H1 (cell line): ENCODE measurements at regions not wholly inside any gene's neighbourhood (a gene's known extent, or its start where the extent isn't known, plus 50 kb on each side); places are given as distances from the start of the nearest gene placed in this dataset.

Experiments
- CTCF ChIA-PET: fragments of 300-600 bp; sonication (Branson Sonifier 250); formaldehyde crosslinking; loops from one replicate; lab custom pipeline; 2021; ENCODE audit not compliant: partially characterized antibody; lab: Charles Lee
- POLR2A ChIA-PET: fragments of 300-600 bp; sonication (Branson Sonifier 250); formaldehyde crosslinking; loops from one replicate; lab custom pipeline; 2021; ENCODE audit warnings: inconsistent platforms; ENCODE audit not compliant: partially characterized antibody; lab: Charles Lee
- DNase-seq, 2 experiments: peaks; one replicate each; pipeline versions ENCODE4 v3.0.0 to v3.0.0-alpha.2; 2010 to 2022; ENCODE audit warnings: low spot score in 2 of 2, low read depth in 1 of 2, mixed read lengths in 1 of 2
- FAIRE-seq: peaks from 2 replicates; lab custom pipeline; 2011; peaks lifted over from hg19 to GRCh38; lab: Jason Lieb, UNC
- H2AFZ ChIP-seq: 2 replicates; pipeline ENCODE4 v1.8.1; 2012; ENCODE audit warnings: low read length, inconsistent platforms
- H2AK5ac ChIP-seq: 2 replicates; pipeline ENCODE4 v1.6.1; 2013; ENCODE audit warnings: low read depth, low read length
- H2BK120ac ChIP-seq: replicated peaks from 2 replicates; pipeline ENCODE3; 2013; ENCODE audit warnings: low read depth, low read length, inconsistent platforms
- H2BK12ac ChIP-seq: 2 replicates; pipeline ENCODE4 v1.6.1; 2013; ENCODE audit warnings: low read depth, low read length
- H2BK15ac ChIP-seq: 2 replicates; pipeline ENCODE4 v1.6.1; 2013; ENCODE audit warnings: low read length
- H2BK20ac ChIP-seq: 2 replicates; pipeline ENCODE4 v1.6.1; 2013; ENCODE audit warnings: low read length
- H2BK5ac ChIP-seq: 2 replicates; pipeline ENCODE4 v1.6.1; 2013; ENCODE audit warnings: low read depth, low read length
- H3K14ac ChIP-seq: 2 replicates; pipeline ENCODE4 v1.6.1; 2013; ENCODE audit warnings: inconsistent platforms; ENCODE audit not compliant: insufficient read length
- H3K18ac ChIP-seq: 2 replicates; pipeline ENCODE4 v1.6.1; 2013; ENCODE audit warnings: low read length; ENCODE audit errors: extremely low read depth
- H3K23ac ChIP-seq: 2 replicates; pipeline ENCODE4 v1.6.1; 2013; ENCODE audit warnings: inconsistent platforms; ENCODE audit not compliant: insufficient read length
- H3K23me2 ChIP-seq: 2 replicates; pipeline ENCODE4 v1.6.1; 2013; ENCODE audit warnings: low read depth, low read length
- H3K27ac ChIP-seq: 2 replicates; pipeline ENCODE4 v1.6.1; 2011; ENCODE audit warnings: low read depth, low read length, inconsistent platforms
- H3K27me3 ChIP-seq, 4 experiments: replicated peaks in 1 of 4; 1 replicate in 1 of 4; 2 replicates in 3 of 4; pipeline versions ENCODE4 v1.6.1 to v1.8.1; 2011 to 2013; ENCODE audit warnings: low read length in 3 of 4, mild to moderate bottlenecking in 3 of 4, inconsistent platforms in 2 of 4, mixed read lengths in 2 of 4, moderate library complexity in 1 of 4; ENCODE audit not compliant: control insufficient read depth in 3 of 4, insufficient read depth in 3 of 4; ENCODE audit errors: extremely low read depth in 1 of 4
- H3K36me3 ChIP-seq, 4 experiments: 2 replicates each; pipeline versions ENCODE4 v1.6.1 to v1.8.1; 2011 to 2013; ENCODE audit warnings: mild to moderate bottlenecking in 4 of 4, low read length in 3 of 4, moderate library complexity in 2 of 4, control low read depth in 1 of 4, inconsistent platforms in 1 of 4; ENCODE audit not compliant: insufficient read depth in 4 of 4, control insufficient read depth in 2 of 4
- H3K4ac ChIP-seq: replicated peaks from 2 replicates; pipeline ENCODE3; 2013; ENCODE audit warnings: low read length, low read depth, mixed read lengths, inconsistent platforms; ENCODE audit not compliant: insufficient read length
- H3K4me1 ChIP-seq, 4 experiments: replicated peaks in 1 of 4; 1 replicate in 1 of 4; 2 replicates in 3 of 4; pipeline versions ENCODE4 v1.6.1 to v1.8.1; 2011 to 2013; ENCODE audit warnings: low read length in 3 of 4, inconsistent platforms in 2 of 4, mixed read lengths in 1 of 4; ENCODE audit not compliant: insufficient read depth in 4 of 4, control insufficient read depth in 3 of 4
- H3K4me2 ChIP-seq, 2 experiments: 2 replicates each; pipeline versions ENCODE4 v1.6.1 to v1.8.1; 2011 to 2013; ENCODE audit warnings: low read depth in 2 of 2, low read length in 2 of 2, control low read depth in 1 of 2, inconsistent platforms in 1 of 2, mild to moderate bottlenecking in 1 of 2; ENCODE audit not compliant: insufficient read depth in 1 of 2
- H3K4me3 ChIP-seq, 4 experiments: fragments of 200-600, 300-600 bp in 1 of 4; sonication (generic), shearing (Covaris generic), sonication (Bioruptor Twin) in 1 of 4; 2 replicates each; pipeline versions ENCODE4 v1.5.1 to v1.8.1; 2011 to 2016; ENCODE audit warnings: low read length in 4 of 4, low read depth in 3 of 4, control low read depth in 2 of 4, inconsistent platforms in 2 of 4, mild to moderate bottlenecking in 2 of 4, mixed read lengths in 1 of 4, moderate library complexity in 1 of 4; ENCODE audit not compliant: insufficient read depth in 2 of 4; ENCODE audit errors: extremely low read depth in 1 of 4
- H3K56ac ChIP-seq: replicated peaks from 2 replicates; pipeline ENCODE3; 2013; ENCODE audit warnings: low read depth, mild to moderate bottlenecking, mixed read lengths, low read length, inconsistent platforms; ENCODE audit not compliant: insufficient read length
- H3K79me1 ChIP-seq: 2 replicates; pipeline ENCODE4 v1.6.1; 2013; ENCODE audit warnings: low read depth, low read length, control low read depth
- H3K79me2 ChIP-seq, 2 experiments: 2 replicates each; pipeline versions ENCODE4 v1.6.1 to v1.8.1; 2012 to 2013; ENCODE audit warnings: low read length in 2 of 2, mild to moderate bottlenecking in 2 of 2, inconsistent platforms in 1 of 2; ENCODE audit not compliant: insufficient read depth in 2 of 2, control insufficient read depth in 1 of 2
- H3K9ac ChIP-seq, 4 experiments: replicated peaks in 1 of 4; 1 replicate in 1 of 4; 2 replicates in 3 of 4; pipeline versions ENCODE4 v1.6.1 to v1.8.1; 2011 to 2013; ENCODE audit warnings: low read depth in 3 of 4, low read length in 3 of 4, control low read depth in 2 of 4, mild to moderate bottlenecking in 2 of 4, moderate library complexity in 2 of 4, inconsistent platforms in 1 of 4; ENCODE audit errors: extremely low read depth in 1 of 4
- H3K9me3 ChIP-seq, 2 experiments: 2 replicates each; pipeline versions ENCODE4 v1.6.1 to v1.8.1; 2012 to 2013; ENCODE audit warnings: mild to moderate bottlenecking in 2 of 2, moderate library complexity in 2 of 2, control low read depth in 1 of 2, inconsistent platforms in 1 of 2, low read depth in 1 of 2, low read length in 1 of 2, mixed read lengths in 1 of 2; ENCODE audit not compliant: insufficient read depth in 2 of 2
- H4K20me1 ChIP-seq, 2 experiments: replicated peaks in 1 of 2; 2 replicates each; pipeline versions ENCODE3 to v1.8.1; 2011 to 2013; ENCODE audit warnings: inconsistent platforms in 2 of 2, low read length in 2 of 2, mild to moderate bottlenecking in 1 of 2; ENCODE audit not compliant: insufficient read depth in 2 of 2, control insufficient read depth in 1 of 2
- H4K5ac ChIP-seq: 2 replicates; pipeline ENCODE4 v1.6.1; 2013; ENCODE audit warnings: low read length, low read depth, mixed read lengths, inconsistent platforms; ENCODE audit not compliant: insufficient read length
- H4K8ac ChIP-seq: 2 replicates; pipeline ENCODE4 v1.8.0; 2013; ENCODE audit warnings: mild to moderate bottlenecking, moderate library complexity, low read length, inconsistent platforms; ENCODE audit not compliant: insufficient read depth; ENCODE audit errors: extremely low read depth
- H4K91ac ChIP-seq: replicated peaks from 2 replicates; pipeline ENCODE3; 2013; ENCODE audit warnings: low read length, mixed read lengths, inconsistent platforms; ENCODE audit not compliant: insufficient read length
- CBX5 ChIP-seq: fragments of 300-800, 300-1000 bp; sonication (generic); IDR thresholded peaks from 2 replicates; pipeline ENCODE4 v1.7.1; 2016; ENCODE audit warnings: antibody characterized with exemption, low read length, low read depth
- CTCF ChIP-seq, 3 experiments: IDR thresholded peaks; 1 replicate in 2 of 3; 2 replicates in 1 of 3; pipeline versions ENCODE4 v1.5.1 to v1.6.1; 2011; ENCODE audit warnings: low read length in 3 of 3, mild to moderate bottlenecking in 3 of 3, inconsistent platforms in 2 of 3, low read depth in 1 of 3, moderate library complexity in 1 of 3; ENCODE audit not compliant: insufficient read depth in 1 of 3; ENCODE audit errors: control extremely low read depth in 1 of 3
- FOSL1 ChIP-seq: IDR thresholded peaks from 2 replicates; pipeline ENCODE4 v1.6.1; 2011; ENCODE audit warnings: mild to moderate bottlenecking, low read depth, low read length, moderate library complexity; ENCODE audit not compliant: insufficient read depth
- MAFK ChIP-seq: IDR thresholded peaks from 2 replicates; pipeline ENCODE4 v1.6.1; 2012; ENCODE audit warnings: low read depth, mild to moderate bottlenecking, improper control_type of control experiment, low read length
- NANOG ChIP-seq: IDR thresholded peaks from 2 replicates; pipeline ENCODE4 v1.6.1; 2011; ENCODE audit warnings: low read length, low read depth, mild to moderate bottlenecking, inconsistent platforms; ENCODE audit not compliant: insufficient read depth, poor library complexity, severe bottlenecking
- PHF8 ChIP-seq: fragments of 200-600 bp; sonication (generic); conservative IDR thresholded peaks from 2 replicates; pipeline ENCODE4 v1.7.1; 2012; ENCODE audit warnings: low read depth, mild to moderate bottlenecking, inconsistent platforms, low read length, moderate library complexity
- POLR2A ChIP-seq, 2 experiments: IDR thresholded peaks; 1 replicate in 1 of 2; 2 replicates in 1 of 2; pipeline ENCODE4 v1.6.1; 2011; ENCODE audit warnings: low read depth in 2 of 2, low read length in 2 of 2, mild to moderate bottlenecking in 2 of 2; ENCODE audit errors: control extremely low read depth in 1 of 2
- RXRA ChIP-seq: IDR thresholded peaks from 2 replicates; pipeline ENCODE4 v1.6.1; 2011; ENCODE audit warnings: low read depth, mild to moderate bottlenecking, low read length, moderate library complexity; ENCODE audit not compliant: insufficient read depth
- SIN3A ChIP-seq, 2 experiments: IDR thresholded peaks in 1 of 2; conservative IDR thresholded peaks in 1 of 2; 2 replicates each; pipeline ENCODE4 v1.6.1; 2011 to 2012; ENCODE audit warnings: low read length in 2 of 2, improper control_type of control experiment in 1 of 2, low read depth in 1 of 2, mild to moderate bottlenecking in 1 of 2
- SP4 ChIP-seq: IDR thresholded peaks from 2 replicates; pipeline ENCODE4 v1.6.1; 2012; ENCODE audit warnings: low read length, inconsistent platforms
- TAF7 ChIP-seq: optimal IDR thresholded peaks from 2 replicates; pipeline ENCODE3; 2011; ENCODE audit warnings: low read depth, mild to moderate bottlenecking, inconsistent platforms, low read length, moderate library complexity, borderline replicate concordance
- WGBS, 2 experiments: shearing (Covaris generic) in 1 of 2; methylation state at CpG; one replicate each; pipeline versions ENCODE4 v1.1.6 to v1.1.7; 2013 to 2015; ENCODE audit warnings: low lambda C conversion rate in 2 of 2, mixed read lengths in 2 of 2, inconsistent platforms in 1 of 2, low coverage in 1 of 2, missing lambda C conversion rate in 1 of 2; ENCODE audit not compliant: insufficient replicate concordance in 2 of 2, insufficient coverage in 1 of 2, insufficient read length in 1 of 2; ENCODE audit errors: extremely low coverage in 1 of 2, missing lambda C conversion rate in 1 of 2; 5-methylcytosine and 5-hydroxymethylcytosine counted together

GRCh38 chr7:45240926-45241325, 83.3 kb downstream of the RAMP3 start:
- no peak overlapping the region for H3K23ac ChIP-seq
- no peaks in the 10 kb centered on the region for H3K36me3 ChIP-seq
- H4K8ac ChIP-seq: no peak overlapping the region
- no peak overlapping the region for H2BK120ac ChIP-seq
- H3K56ac ChIP-seq: no peak overlapping the region
- no peak overlapping the region for H3K14ac ChIP-seq
- no peak overlapping the region for H2BK15ac ChIP-seq
- H3K4ac ChIP-seq: no peak overlapping the region
- no peak overlapping the region for H2AK5ac ChIP-seq
- no peak overlapping the region for H3K9ac ChIP-seq
- FAIRE-seq: no peak
- no peaks in the 10 kb centered on the region; a peak in 1 of 7 replicates for H3K4me1 ChIP-seq
- no peaks in the 10 kb centered on the region for H3K9me3 ChIP-seq
- no peak overlapping the region for H2BK20ac ChIP-seq
- H3K18ac ChIP-seq: no peak overlapping the region
- no peak overlapping the region for H2BK5ac ChIP-seq
- WGBS, 2 experiments: 91% methylated on average over 4 of the region's 4 CpGs; no CpG with 5 or more reads in 1 of the 2 experiments
- no peaks in the 10 kb centered on the region for H3K23me2 ChIP-seq
- no peak overlapping the region for H3K4me2 ChIP-seq
- no peaks in the 10 kb centered on the region for H3K79me1 ChIP-seq
- H2AFZ ChIP-seq: no peak overlapping the region
- POLR2A ChIA-PET: no interaction called here
- no peaks in the 10 kb centered on the region for H3K79me2 ChIP-seq
- CTCF ChIA-PET: interaction anchor here (0.9 to 4.8 kb wide), 3 partner anchors 10 to 19 kb away, joined by 3 to 32 read pairs (median 20); no protein-coding TSS in a partner anchor
- no peak overlapping the region for H2BK12ac ChIP-seq
- no peak overlapping the region for H4K5ac ChIP-seq
- no peaks in the 10 kb centered on the region; a peak in 1 of 7 replicates for H3K27me3 ChIP-seq
- no peak overlapping the region for H3K27ac ChIP-seq
- DNase-seq: peak in 1 of 2 experiments; percentile 27
- H4K20me1 ChIP-seq: peaks cover 0 to 2% of the 10 kb centered on the region in 2 experiments
- H4K91ac ChIP-seq: no peak overlapping the region
- H3K4me3 ChIP-seq: no peak overlapping the region
- no peak for TF ChIP-seq CBX5
- TF ChIP-seq TAF7: no peak
- TF ChIP-seq SIN3A (conservative IDR thresholded peaks at IDR 0.05 in 1 of 2, IDR thresholded peaks at IDR 0.05 in 1 of 2; ENCODE audit: low read depth in 1 of 2, low read length in 2 of 2): no peak
- TF ChIP-seq MAFK: no peak
- no peak for TF ChIP-seq POLR2A (IDR thresholded peaks at IDR 0.05; ENCODE audit: control extremely low read depth in 1 of 2, low read depth in 2 of 2, low read length in 2 of 2)
- no peak for TF ChIP-seq NANOG
- no peak for TF ChIP-seq FOSL1
- TF ChIP-seq SP4: no peak
- no peak for TF ChIP-seq CTCF (IDR thresholded peaks at IDR 0.05; ENCODE audit: control extremely low read depth in 1 of 3, insufficient read depth in 1 of 3, low read depth in 1 of 3, low read length in 3 of 3)
- TF ChIP-seq RXRA: no peak
- no peak for TF ChIP-seq PHF8
